ENCODE measurements at regions not wholly inside any gene's neighbourhood (a gene's known extent, or its start where the extent isn't known, plus 50 kb on each side); places are given as distances from the start of the nearest gene placed in this dataset.
"Not testable (repeated sequence)": the region's sequence is repeated elsewhere in the genome, so short reads cannot be mapped to it uniquely, and the experiment has no call there.

- Histone ChIP-seq H3K4me1 (ENCODE audit: insufficient read depth, low read length) (no peaks in the 10 kb centered on the region), H2AFZ (ENCODE audit: low read depth, low read length) (no peak overlapping the region), H3K4me3 (ENCODE audit: low read length) (no peak overlapping the region), H3K27me3 (ENCODE audit: insufficient read depth, low read length) (no peaks in the 10 kb centered on the region), H3K9me3 (ENCODE audit: low read length) (no peaks in the 10 kb centered on the region), H3K36me3 (ENCODE audit: insufficient read depth, low read length) (no peaks in the 10 kb centered on the region)
Measured at GRCh38 chr12:25653487-25654175, 100.5 kb upstream of the LMNTD1 start.

GRCh38 chr12:25655702-25656101 lies 102.6 kb upstream of the LMNTD1 start:
- Histone ChIP-seq H2AFZ (ENCODE audit: low read depth, low read length) (no peak overlapping the region), H3K4me1 (ENCODE audit: insufficient read depth, low read length) (no peaks in the 10 kb centered on the region), H3K36me3 (ENCODE audit: insufficient read depth, low read length) (no peaks in the 10 kb centered on the region), H3K4me3 (ENCODE audit: low read length) (no peak overlapping the region), H3K9me3 (ENCODE audit: low read length) (no peaks in the 10 kb centered on the region), H3K27me3 (ENCODE audit: insufficient read depth, low read length) (no peaks in the 10 kb centered on the region)

- Histone ChIP-seq H3K4me3 (ENCODE audit: low read length) (no peak overlapping the region), H3K27me3 (ENCODE audit: insufficient read depth, low read length) (no peaks in the 10 kb centered on the region), H3K36me3 (ENCODE audit: insufficient read depth, low read length) (no peaks in the 10 kb centered on the region), H3K9me3 (ENCODE audit: low read length) (no peaks in the 10 kb centered on the region), H3K4me1 (ENCODE audit: insufficient read depth, low read length) (no peaks in the 10 kb centered on the region), H2AFZ (ENCODE audit: low read depth, low read length) (no peak overlapping the region)
Measured at GRCh38 chr12:25659621-25660020, 106.5 kb upstream of the LMNTD1 start.

GRCh38 chr12:25670076-25671055 lies 117.3 kb upstream of the LMNTD1 start:
- Histone ChIP-seq H3K9me3 (ENCODE audit: low read length) (no peaks in the 10 kb centered on the region), H3K4me3 (ENCODE audit: low read length) (no peak overlapping the region), H2AFZ (ENCODE audit: low read depth, low read length) (no peak overlapping the region), H3K36me3 (ENCODE audit: insufficient read depth, low read length) (no peaks in the 10 kb centered on the region), H3K27me3 (ENCODE audit: insufficient read depth, low read length) (no peaks in the 10 kb centered on the region), H3K4me1 (ENCODE audit: insufficient read depth, low read length) (no peaks in the 10 kb centered on the region)

GRCh38 chr12:25675808-25676207 lies 122.7 kb upstream of the LMNTD1 start:
- Histone ChIP-seq H3K36me3 (ENCODE audit: insufficient read depth, low read length) (no peaks in the 10 kb centered on the region), H3K9me3 (ENCODE audit: low read length) (no peaks in the 10 kb centered on the region), H2AFZ (ENCODE audit: low read depth, low read length) (no peak overlapping the region), H3K27me3 (ENCODE audit: insufficient read depth, low read length) (no peaks in the 10 kb centered on the region), H3K4me3 (ENCODE audit: low read length) (no peak overlapping the region), H3K4me1 (ENCODE audit: insufficient read depth, low read length) (peaks cover 3% of the 10 kb centered on the region)

GRCh38 chr12:25677232-25677937 lies 124.3 kb upstream of the LMNTD1 start:
- peaks cover 3% of the 10 kb centered on the region for H3K4me1 ChIP-seq (ENCODE audit: insufficient read depth, low read length)
- H3K4me3 ChIP-seq (ENCODE audit: low read length) = no peak overlapping the region
- no peaks in the 10 kb centered on the region for H3K27me3 ChIP-seq (ENCODE audit: insufficient read depth, low read length)
- H2AFZ ChIP-seq (ENCODE audit: low read depth, low read length) = no peak overlapping the region
- H3K9me3 ChIP-seq (ENCODE audit: low read length) = no peaks in the 10 kb centered on the region
- H3K36me3 ChIP-seq (ENCODE audit: insufficient read depth, low read length) = no peaks in the 10 kb centered on the region

GRCh38 chr12:25681580-25681979 lies 128.5 kb upstream of the LMNTD1 start:
- H3K27me3 ChIP-seq (ENCODE audit: insufficient read depth, low read length) = no peaks in the 10 kb centered on the region
- no peak overlapping the region for H2AFZ ChIP-seq (ENCODE audit: low read depth, low read length)
- H3K4me3 ChIP-seq (ENCODE audit: low read length) = no peak overlapping the region
- H3K36me3 ChIP-seq (ENCODE audit: insufficient read depth, low read length) = no peaks in the 10 kb centered on the region
- H3K9me3 ChIP-seq (ENCODE audit: low read length) = no peaks in the 10 kb centered on the region
- H3K4me1 ChIP-seq (ENCODE audit: insufficient read depth, low read length) = no peaks in the 10 kb centered on the region

- Histone ChIP-seq H3K9me3 (ENCODE audit: low read length) (no peaks in the 10 kb centered on the region), H3K27me3 (ENCODE audit: insufficient read depth, low read length) (no peaks in the 10 kb centered on the region), H2AFZ (ENCODE audit: low read depth, low read length) (no peak overlapping the region), H3K4me1 (ENCODE audit: insufficient read depth, low read length) (no peaks in the 10 kb centered on the region), H3K36me3 (ENCODE audit: insufficient read depth, low read length) (no peaks in the 10 kb centered on the region), H3K4me3 (ENCODE audit: low read length) (no peak overlapping the region)
Measured at GRCh38 chr12:25682421-25682820, 129.3 kb upstream of the LMNTD1 start.

- H3K4me3 ChIP-seq (ENCODE audit: low read length) = no peak overlapping the region
- no peaks in the 10 kb centered on the region for H3K4me1 ChIP-seq (ENCODE audit: insufficient read depth, low read length)
- no peaks in the 10 kb centered on the region for H3K36me3 ChIP-seq (ENCODE audit: insufficient read depth, low read length)
- no peaks in the 10 kb centered on the region for H3K27me3 ChIP-seq (ENCODE audit: insufficient read depth, low read length)
- no peaks in the 10 kb centered on the region for H3K9me3 ChIP-seq (ENCODE audit: low read length)
- no peak overlapping the region for H2AFZ ChIP-seq (ENCODE audit: low read depth, low read length)
Measured at GRCh38 chr12:25684070-25684469, 131.0 kb upstream of the LMNTD1 start.

- Histone ChIP-seq H3K36me3 (ENCODE audit: insufficient read depth, low read length) (no peaks in the 10 kb centered on the region), H3K4me1 (ENCODE audit: insufficient read depth, low read length) (no peaks in the 10 kb centered on the region), H3K4me3 (ENCODE audit: low read length) (no peak overlapping the region)
Measured at GRCh38 chr12:25686351-25686750, 133.3 kb upstream of the LMNTD1 start.

GRCh38 chr12:25687226-25687625 lies 134.1 kb upstream of the LMNTD1 start:
- H3K4me3 ChIP-seq (ENCODE audit: low read length) = no peak overlapping the region
- no peaks in the 10 kb centered on the region for H3K36me3 ChIP-seq (ENCODE audit: insufficient read depth, low read length)
- H3K27me3 ChIP-seq (ENCODE audit: insufficient read depth, low read length) = no peaks in the 10 kb centered on the region
- H3K4me1 ChIP-seq (ENCODE audit: insufficient read depth, low read length) = no peaks in the 10 kb centered on the region
- no peak overlapping the region for H2AFZ ChIP-seq (ENCODE audit: low read depth, low read length)
- no peaks in the 10 kb centered on the region for H3K9me3 ChIP-seq (ENCODE audit: low read length)

More at GRCh38 chr12:25686351-25686750, 133.3 kb upstream of the LMNTD1 start:
- Histone ChIP-seq H2AFZ (ENCODE audit: low read depth, low read length) (no peak overlapping the region), H3K9me3 (ENCODE audit: low read length) (no peaks in the 10 kb centered on the region), H3K27me3 (ENCODE audit: insufficient read depth, low read length) (no peaks in the 10 kb centered on the region)

- H3K36me3 ChIP-seq (ENCODE audit: insufficient read depth, low read length); H3K4me1 ChIP-seq (ENCODE audit: insufficient read depth, low read length); H3K27me3 ChIP-seq (ENCODE audit: insufficient read depth, low read length); H3K9me3 ChIP-seq (ENCODE audit: low read length); H2AFZ ChIP-seq (ENCODE audit: low read depth, low read length); H3K4me3 ChIP-seq (ENCODE audit: low read length): not testable (repeated sequence)
Measured at GRCh38 chr12:25688851-25689250, 135.8 kb upstream of the LMNTD1 start.

- Histone ChIP-seq H3K27me3 (ENCODE audit: insufficient read depth, low read length) (no peaks in the 10 kb centered on the region), H3K9me3 (ENCODE audit: low read length) (no peaks in the 10 kb centered on the region)
Measured at GRCh38 chr12:25689996-25690501, 137.0 kb upstream of the LMNTD1 start.

More at GRCh38 chr12:25689996-25690501, 137.0 kb upstream of the LMNTD1 start:
- H3K36me3 ChIP-seq (ENCODE audit: insufficient read depth, low read length) = no peaks in the 10 kb centered on the region
- no peak overlapping the region for H2AFZ ChIP-seq (ENCODE audit: low read depth, low read length)
- H3K4me3 ChIP-seq (ENCODE audit: low read length) = no peak overlapping the region
- no peaks in the 10 kb centered on the region for H3K4me1 ChIP-seq (ENCODE audit: insufficient read depth, low read length)

Data from neuron (in vitro differentiated cells).